ENCODE measurements at regions not wholly inside any gene's neighbourhood (a gene's known extent, or its start where the extent isn't known, plus 50 kb on each side); places are given as distances from the start of the nearest gene placed in this dataset.
"Not testable (repeated sequence)": the region's sequence is repeated elsewhere in the genome, so short reads cannot be mapped to it uniquely, and the experiment has no call there.

- no peak for DNase-seq
These were observed 123.3 kb upstream of the TANK start for GRCh38 chr2:161036926-161037325.

- no peak for DNase-seq
These were observed 121.2 kb upstream of the TANK start for GRCh38 chr2:161039071-161039470.

- no peak for DNase-seq
These were observed 118.9 kb upstream of the TANK start for GRCh38 chr2:161041356-161041755.

GRCh38 chr2:161042990-161043625, 117.1 kb upstream of the TANK start:
- no peak for DNase-seq

GRCh38 chr2:161044095-161044865, 115.9 kb upstream of the TANK start:
- DNase-seq, result peak; percentile 34

GRCh38 chr2:161044921-161045320, 115.3 kb upstream of the TANK start:
- DNase-seq, result no peak

GRCh38 chr2:161045726-161046125, 114.5 kb upstream of the TANK start:
- DNase-seq, result no peak

GRCh38 chr2:161046876-161047275, 113.4 kb upstream of the TANK start:
- no peak for DNase-seq

- DNase-seq, result no peak
These were observed 111.9 kb upstream of the TANK start for GRCh38 chr2:161048317-161048716.

- DNase-seq, result no peak
These were observed 110.7 kb upstream of the TANK start for GRCh38 chr2:161049559-161049958.

GRCh38 chr2:161052214-161052613, 108.0 kb upstream of the TANK start:
- no peak for DNase-seq

- no peak for DNase-seq
These were observed 104.9 kb upstream of the TANK start for GRCh38 chr2:161055289-161055688.

GRCh38 chr2:161059388-161059787, 100.8 kb upstream of the TANK start:
- no peak for DNase-seq

- no peak for DNase-seq
These were observed 98.4 kb upstream of the TANK start for GRCh38 chr2:161061786-161062185.

GRCh38 chr2:161063157-161063945, 96.9 kb upstream of the TANK start:
- DNase-seq, result peak; percentile 76

GRCh38 chr2:161063946-161064306, 96.3 kb upstream of the TANK start:
- DNase-seq, result no peak

GRCh38 chr2:161067846-161068350, 92.3 kb upstream of the TANK start:
- no peak for DNase-seq

- no peak for DNase-seq
These were observed 91.6 kb upstream of the TANK start for GRCh38 chr2:161068670-161069069.

GRCh38 chr2:161070693-161071479, 89.3 kb upstream of the TANK start:
- DNase-seq, result no peak

GRCh38 chr2:161072436-161072835, 87.8 kb upstream of the TANK start:
- not testable (repeated sequence) for DNase-seq

GRCh38 chr2:161075701-161076100, 84.5 kb upstream of the TANK start:
- DNase-seq, result no peak

- no peak for DNase-seq
These were observed 83.3 kb upstream of the TANK start for GRCh38 chr2:161076936-161077335.
